GM12874 (cell line): ENCODE measurements at regions not wholly inside any gene's neighbourhood (a gene's known extent, or its start where the extent isn't known, plus 50 kb on each side); places are given as distances from the start of the nearest gene placed in this dataset.

ENCODE experiments used
- TF ChIP-seq, protein P1 (sequence below): IDR thresholded peaks from 2 replicates; pipeline ENCODE4 v1.5.1; 2011; ENCODE audit warnings: low read depth, mild to moderate bottlenecking, control low read depth, low read length, moderate library complexity; ENCODE audit not compliant: insufficient read depth

DNA sequence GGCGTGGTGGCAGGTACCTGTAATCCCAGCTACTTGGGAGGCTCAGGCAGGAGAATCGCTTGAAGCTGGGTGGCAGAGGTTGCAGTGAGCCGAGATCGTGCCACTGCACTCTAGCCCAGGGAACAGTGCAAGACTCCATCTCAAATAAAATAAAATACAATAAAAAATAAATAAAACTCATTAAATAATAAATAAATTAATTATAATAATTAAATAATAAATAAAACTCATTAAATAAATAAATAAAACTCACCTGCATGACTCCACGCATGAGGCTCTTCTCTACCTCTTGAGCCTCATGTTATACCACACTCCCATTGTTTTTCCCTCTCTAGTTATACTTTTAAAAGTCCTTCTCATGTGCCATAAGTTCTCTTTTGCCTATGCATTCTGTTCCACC lies 995.4 kb downstream of the MAT2B start:
- TF ChIP-seq, protein P1, sequence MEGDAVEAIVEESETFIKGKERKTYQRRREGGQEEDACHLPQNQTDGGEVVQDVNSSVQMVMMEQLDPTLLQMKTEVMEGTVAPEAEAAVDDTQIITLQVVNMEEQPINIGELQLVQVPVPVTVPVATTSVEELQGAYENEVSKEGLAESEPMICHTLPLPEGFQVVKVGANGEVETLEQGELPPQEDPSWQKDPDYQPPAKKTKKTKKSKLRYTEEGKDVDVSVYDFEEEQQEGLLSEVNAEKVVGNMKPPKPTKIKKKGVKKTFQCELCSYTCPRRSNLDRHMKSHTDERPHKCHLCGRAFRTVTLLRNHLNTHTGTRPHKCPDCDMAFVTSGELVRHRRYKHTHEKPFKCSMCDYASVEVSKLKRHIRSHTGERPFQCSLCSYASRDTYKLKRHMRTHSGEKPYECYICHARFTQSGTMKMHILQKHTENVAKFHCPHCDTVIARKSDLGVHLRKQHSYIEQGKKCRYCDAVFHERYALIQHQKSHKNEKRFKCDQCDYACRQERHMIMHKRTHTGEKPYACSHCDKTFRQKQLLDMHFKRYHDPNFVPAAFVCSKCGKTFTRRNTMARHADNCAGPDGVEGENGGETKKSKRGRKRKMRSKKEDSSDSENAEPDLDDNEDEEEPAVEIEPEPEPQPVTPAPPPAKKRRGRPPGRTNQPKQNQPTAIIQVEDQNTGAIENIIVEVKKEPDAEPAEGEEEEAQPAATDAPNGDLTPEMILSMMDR = no peak

DNA sequence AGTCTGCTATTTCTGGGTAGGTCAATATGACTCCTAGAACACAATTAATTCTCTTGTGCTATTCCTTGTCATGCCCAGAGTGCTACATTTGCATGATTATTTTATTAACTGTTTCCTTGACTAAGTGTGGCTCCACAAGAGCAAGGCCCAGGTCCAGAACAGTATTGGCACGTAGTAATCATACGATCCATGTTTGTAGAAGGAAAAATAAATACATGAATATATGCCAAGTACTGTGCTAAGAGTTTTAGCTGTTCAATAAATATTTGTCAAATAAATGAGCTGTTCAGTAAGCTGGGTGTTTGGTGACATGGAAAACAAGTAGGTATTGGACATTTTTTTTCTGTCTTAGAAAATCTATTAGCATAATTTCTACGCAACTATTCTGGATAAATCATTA lies 995.9 kb downstream of the MAT2B start:
- TF ChIP-seq, protein P1 = no peak

DNA sequence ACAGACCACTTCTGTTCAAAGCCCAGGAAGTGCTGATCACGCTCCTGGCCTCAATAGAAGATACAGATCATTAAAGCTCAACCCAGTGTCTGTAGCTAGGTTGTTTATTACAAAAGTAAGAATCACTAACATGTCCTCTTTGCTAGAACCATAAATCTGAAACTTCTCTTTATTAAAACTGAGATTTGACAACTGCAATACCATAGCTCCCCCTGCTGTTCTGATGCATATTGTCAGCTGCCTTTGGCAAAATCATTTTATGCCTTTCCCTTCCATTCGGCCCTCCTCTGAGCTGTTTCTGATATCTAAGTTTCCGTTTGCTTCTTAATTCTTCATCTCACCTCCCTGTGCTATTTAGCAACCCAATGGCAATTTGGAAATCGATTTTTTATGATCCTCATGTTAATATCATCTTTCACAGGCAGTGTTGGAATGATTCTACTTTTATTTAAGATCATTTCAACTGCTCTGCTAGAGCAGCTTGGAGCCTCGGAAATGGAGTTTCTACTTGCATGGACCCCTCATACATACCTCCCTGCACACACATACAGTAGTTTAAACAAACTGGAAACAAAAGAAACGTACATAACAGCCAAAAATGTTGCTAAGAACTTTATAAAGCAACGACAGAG lies 998.8 kb downstream of the MAT2B start:
- TF ChIP-seq, protein P1 = peak; percentile 62

DNA sequence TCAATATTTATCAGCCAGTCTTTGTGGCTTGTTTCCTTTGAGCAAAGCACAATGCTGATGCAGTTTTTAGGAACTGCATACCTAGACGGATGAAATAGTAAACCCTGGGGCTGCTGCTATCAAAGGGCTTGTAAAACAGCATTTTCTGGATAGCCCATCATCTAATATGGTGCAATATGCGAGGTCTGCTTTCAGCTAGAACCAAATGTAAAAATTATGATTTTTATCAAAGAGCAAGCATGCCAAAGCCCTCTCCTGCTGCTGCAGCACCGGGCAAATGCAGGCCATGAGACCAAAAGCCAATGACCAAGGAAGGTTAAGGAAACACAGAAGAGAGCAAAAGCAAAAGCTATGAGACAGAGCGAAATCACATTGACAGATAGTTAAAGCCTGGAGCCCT lies 1000.4 kb downstream of the MAT2B start:
- TF ChIP-seq, protein P1 = no peak

DNA sequence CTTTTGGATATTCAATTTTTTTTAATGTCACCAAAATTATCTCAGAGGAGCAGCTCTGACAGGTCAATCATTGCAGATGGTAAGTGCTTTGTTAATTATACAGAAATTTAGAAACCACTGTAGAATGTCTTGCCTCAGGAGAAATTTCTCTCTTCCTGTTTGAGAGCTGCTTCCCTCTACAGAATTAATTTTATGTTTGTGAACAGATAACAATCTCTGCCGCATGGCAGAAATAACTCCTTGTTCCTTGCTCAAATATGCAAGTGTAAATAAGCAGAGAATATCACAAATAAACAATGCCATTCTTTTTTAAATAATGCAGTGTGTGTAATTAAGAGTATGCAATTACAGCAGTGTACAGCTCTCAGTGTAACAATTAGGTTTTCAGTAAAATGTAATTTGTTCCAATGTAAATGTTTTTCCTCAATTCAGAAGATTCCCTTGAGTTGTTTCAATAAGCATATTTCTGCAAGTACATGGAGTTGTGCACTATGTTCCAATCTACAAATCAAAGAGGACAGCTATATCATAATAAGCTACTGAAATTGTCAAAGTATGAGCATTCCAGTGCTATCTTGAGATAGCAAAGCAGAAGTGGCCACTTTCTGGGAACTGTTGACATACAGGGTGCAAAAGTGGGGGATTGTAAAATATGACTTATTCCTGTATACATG lies 1012.8 kb downstream of the MAT2B start:
- TF ChIP-seq, protein P1 = no peak

DNA sequence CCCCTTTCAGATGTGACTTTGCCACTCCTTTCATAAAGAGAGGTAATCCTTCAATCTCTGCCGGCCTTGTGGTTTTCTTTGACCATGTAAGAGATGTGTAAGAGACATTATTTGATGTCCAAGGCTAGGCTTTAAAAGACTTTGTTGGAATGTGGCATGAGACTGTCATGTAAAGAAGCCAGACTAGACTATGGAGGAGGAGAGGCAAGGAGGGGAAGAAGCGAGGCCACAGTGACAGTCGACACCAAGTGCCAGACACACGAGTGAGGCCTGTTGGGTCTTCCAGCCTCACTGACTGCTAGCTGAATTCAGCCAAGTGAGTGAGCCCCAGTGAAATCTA lies 1013.3 kb downstream of the MAT2B start:
- TF ChIP-seq, protein P1 = no peak

DNA sequence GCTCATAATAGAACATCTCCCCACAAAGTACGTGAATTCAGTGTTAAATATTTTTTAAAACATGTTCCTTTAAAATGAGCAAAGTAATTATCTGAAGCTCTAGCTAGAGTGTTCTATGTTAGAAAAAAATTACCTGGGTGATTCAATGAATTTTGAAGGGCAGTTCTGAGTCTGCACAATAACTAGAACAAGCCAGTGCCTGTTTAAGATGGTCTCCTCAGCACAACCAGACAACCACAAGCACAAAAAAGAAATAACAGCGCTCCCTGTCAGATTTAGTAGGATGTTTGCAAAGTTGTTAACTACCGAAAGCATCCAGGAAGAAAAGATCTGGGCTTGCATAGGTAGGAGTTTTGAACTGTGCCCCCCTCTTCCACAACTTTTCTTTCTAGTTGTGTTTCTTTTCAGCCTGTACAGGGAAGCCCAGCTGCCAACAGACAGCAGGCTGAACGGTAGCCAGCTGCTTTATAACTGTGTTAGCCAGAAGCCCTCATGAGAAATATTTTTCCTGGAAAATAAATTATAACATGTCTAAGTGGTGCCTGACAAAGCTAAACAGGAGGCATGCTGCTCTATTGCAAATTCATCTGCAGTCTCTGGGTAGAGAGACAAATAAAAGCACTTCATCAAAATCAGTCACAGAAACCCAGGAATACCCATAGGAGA lies 1026.9 kb downstream of the MAT2B start:
- TF ChIP-seq, protein P1 = no peak
